DMS114 treated with DMSO at 0.1 percent for 48 hours (cell line): ENCODE measurements at regions not wholly inside any gene's neighbourhood (a gene's known extent, or its start where the extent isn't known, plus 50 kb on each side); places are given as distances from the start of the nearest gene placed in this dataset.

ENCODE experiments used
- DNase-seq: peaks from one replicate; lab custom pipeline; 2025; ENCODE audit not compliant: unreplicated experiment; lab: John Stamatoyannopoulos, UW

DNA sequence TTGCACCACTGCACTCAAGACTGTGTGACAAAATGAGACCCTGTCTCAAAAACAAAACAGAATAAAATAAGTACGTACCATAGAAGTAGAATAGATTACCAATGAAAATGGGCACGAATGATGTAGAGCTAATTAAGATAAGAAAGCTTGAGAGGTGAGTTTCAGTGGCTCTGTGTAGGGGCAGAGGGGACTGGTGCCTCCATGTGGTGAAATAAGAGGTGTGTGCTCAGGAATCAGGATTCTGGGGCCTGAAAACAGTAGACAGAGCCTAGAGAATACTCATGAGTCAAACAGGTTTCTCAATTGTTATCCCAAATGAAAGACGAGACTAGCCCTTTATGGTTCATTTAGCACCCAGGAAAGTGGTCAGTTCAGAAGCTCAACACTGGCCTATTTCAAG lies 1145.1 kb downstream of the FLRT2 start:
- no peak for DNase-seq

GRCh38 chr14:86673523-86673969 lies 1143.6 kb downstream of the FLRT2 start:
- no peak for DNase-seq

GRCh38 chr14:86672080-86672479 lies 1142.1 kb downstream of the FLRT2 start:
- no peak for DNase-seq

DNA sequence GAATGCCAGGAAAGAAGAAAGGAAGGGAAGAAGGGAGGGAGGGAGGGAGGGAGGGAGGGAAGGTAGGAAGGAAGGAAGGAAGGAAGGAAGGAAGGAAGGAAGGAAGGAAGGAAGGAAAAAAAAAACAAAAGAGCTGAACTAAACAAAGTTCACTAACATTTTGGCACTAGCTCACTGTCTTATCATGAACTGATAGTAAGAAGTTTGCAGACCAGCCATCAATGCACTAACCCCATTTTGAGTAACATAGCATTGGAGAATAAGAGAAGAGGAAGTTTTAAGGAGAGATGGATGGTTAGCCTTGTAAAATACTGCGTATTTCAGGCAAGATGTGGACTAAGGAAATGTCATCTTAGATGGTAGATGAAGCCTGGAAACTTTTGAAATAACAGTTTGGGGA lies 1136.0 kb downstream of the FLRT2 start:
- DNase-seq = no peak

DNA sequence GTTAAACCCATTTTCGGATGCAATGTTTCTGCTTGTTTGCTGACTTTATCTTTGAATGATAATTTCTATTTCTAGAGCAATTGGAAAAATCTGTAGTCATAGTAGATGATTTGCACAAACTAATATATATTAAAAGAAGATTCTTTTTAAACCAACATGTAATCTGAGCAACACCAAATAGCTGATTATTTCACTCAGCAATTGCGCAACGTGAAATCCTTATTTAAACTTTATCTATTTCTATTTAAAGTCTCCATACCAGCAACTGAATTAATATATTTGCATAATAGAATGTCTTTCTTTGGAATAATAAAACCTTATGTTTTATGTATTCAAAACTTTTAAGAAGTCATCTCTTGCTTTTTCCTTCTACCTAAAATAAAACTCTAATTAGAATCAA lies 1132.4 kb downstream of the FLRT2 start:
- DNase-seq = no peak

- no peak for DNase-seq
These were observed 1124.7 kb downstream of the FLRT2 start for GRCh38 chr14:86654558-86655184.

DNA sequence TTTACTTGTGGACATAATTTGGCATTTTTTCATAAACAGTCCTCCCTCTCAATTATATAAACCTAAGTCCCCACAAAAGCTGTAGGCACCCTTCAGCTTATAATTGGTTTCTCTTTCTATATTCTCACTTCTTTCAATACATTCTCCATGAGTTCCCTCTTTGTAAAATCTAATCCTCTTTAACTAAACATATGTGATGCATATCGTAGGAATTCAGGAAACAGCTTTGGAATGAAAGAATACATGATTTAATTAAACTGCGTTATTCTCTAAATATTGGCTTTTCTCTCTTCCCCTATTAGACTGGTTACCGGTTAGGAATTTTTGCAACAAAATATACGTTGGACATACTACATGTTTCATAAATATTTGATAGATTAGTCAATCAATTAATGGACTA lies 1122.6 kb downstream of the FLRT2 start:
- DNase-seq = no peak

GRCh38 chr14:86646696-86647690 lies 1117.0 kb downstream of the FLRT2 start:
- DNase-seq = no peak

DNA sequence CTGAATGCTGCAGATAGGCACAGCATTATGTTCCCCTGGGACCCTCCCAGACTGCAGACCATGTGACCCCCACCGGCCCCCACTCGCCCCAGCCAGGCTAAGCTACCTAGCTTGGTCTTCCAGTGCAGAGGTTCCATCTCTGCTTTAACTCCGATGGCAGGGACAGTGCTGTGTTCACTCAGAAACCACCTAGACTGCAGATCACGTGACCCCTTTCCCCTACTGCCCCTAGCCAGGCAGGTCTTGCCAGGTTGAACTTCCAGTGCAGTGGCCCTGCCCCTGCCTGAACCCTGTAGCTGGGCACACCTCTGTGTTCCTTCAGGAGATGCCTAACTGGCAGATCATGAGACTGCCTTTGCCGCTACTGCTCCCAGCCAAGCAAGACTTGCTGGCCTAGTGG lies 1116.2 kb downstream of the FLRT2 start:
- DNase-seq = no peak

DNA sequence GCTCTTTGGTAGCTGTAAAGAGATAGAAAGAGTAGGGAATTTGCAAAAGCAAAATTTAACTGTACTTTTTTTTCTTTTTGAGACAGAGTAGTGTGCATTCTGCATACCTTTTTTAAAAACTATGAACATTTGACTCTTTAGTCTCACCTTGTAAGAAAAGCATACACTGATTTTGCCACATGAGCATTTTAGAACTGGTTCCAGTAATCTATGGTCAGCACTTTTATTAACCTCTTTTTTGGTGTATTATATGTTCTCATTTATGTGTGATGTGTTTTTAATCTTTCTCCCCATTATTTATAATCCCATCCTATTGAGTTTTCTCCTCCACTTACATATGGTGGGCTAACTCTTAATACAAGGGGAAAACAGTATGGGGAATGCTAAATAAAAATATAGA lies 1111.4 kb downstream of the FLRT2 start:
- no peak for DNase-seq

DNA sequence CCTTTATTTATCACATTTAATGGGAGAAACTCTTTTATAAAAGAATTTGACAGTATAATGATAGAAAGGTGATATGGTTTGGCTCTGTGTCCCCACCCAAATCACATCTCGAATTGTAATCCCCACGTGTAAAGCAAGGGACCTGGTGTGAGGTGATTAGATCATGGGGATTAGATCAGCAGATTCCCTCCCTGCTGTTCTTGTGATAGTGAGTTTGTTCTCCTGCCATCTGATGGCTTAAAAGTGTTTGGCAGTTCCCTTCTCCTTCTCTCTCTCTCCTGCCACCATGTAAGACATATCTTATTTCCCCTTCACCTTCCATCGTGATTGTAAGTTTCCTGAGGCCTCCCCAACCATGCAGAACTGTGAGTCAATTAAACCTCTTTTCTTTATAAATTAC lies 1110.3 kb downstream of the FLRT2 start:
- no peak for DNase-seq

GRCh38 chr14:86639666-86640065 lies 1109.7 kb downstream of the FLRT2 start:
- DNase-seq = no peak

DNA sequence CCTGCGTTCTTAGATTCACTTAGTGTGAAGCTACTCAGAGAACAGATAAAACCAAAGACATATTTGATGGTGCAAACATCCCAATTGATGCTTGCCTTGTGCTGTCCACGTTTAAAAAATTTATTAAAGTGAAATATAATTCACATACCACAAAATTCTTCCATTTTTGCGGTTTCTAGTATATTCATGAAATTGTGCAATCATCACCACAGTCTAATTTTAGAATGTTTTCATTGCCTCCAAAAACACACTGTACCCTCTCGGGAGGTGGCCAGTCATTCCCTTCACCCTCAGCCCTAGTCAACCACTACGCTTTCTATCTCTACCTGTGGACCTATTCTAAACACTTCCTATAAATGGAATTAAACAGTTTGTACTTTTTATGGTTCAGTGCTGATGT lies 1109.2 kb downstream of the FLRT2 start:
- no peak for DNase-seq

- DNase-seq = no peak
These were observed 1097.1 kb downstream of the FLRT2 start for GRCh38 chr14:86627080-86627479.

DNA sequence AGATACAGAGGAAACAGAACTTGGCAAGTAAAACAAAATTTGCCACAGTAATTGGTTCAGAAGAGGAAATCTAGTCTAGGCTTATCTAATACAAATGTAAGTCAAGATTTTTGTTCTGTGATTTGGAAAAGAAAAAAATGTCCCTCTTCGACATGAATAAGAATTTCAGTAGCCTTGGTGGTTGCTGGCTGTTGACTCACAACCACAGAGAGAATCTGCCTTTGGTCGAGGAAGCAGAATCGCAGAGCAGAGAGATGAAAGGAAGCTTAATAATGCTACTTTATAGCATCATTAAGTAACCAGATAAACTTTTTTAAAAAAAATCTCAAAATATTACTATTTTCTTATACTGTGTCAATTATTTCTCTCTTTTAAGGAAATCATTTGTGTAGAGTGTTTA lies 1096.6 kb downstream of the FLRT2 start:
- no peak for DNase-seq

- no peak for DNase-seq
These were observed 1095.7 kb downstream of the FLRT2 start for GRCh38 chr14:86625637-86626036.

DNA sequence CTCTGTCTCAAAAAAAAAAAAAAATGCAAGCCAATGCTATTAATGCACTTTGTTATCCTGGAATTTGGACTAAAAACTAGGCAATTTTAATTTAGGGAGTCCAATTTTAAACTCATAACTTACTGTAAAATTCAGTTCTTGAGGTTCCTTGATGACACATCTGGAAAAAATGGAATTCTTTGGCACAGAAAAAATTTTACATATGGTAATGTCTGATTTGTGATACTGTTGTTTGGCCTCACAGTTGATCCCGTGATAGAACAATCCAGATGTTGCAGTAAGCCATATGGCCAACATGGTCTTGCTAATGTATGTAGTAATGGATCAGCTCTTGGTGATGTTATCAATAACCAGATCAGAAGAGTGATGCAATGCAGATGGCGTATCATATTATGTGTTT lies 1089.8 kb downstream of the FLRT2 start:
- DNase-seq = no peak

DNA sequence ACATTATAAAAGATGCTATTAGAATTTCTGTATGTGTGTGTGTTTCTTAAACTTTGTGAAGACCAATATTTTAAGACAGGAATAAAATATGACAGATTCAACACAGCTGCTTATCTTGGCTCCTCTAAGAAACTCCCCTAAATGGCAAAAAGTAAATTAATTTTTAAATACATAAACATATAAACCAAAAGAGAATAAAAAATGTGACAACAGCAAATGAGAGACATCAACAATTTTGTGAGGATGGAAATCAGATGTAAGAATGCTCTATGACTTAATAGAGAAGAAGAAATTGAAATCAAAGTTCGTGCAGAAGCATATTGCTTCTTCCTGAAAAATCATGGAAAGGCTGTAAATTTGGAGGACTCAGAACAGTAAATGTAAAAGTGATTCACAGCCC lies 1083.8 kb downstream of the FLRT2 start:
- DNase-seq = no peak

GRCh38 chr14:86613126-86613525 lies 1083.2 kb downstream of the FLRT2 start:
- no peak for DNase-seq

DNA sequence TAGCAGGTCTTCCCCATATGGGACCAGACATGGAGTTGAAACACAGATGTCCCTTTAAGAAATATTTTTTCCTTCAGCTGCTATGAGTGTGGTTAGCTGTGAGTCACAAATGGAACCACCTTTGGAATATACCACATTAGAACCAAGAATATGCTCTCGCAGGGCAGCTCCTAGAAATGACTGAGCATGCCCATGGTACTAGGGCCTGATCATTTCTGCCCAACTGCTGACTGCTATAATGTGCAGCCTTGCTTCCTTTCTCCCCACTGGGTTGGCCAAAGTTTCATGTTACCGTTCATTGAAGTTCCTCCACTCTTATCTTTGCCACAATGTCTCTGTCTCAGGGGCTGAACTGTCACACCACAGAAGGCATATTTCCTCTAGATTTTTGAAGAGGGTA lies 1074.6 kb downstream of the FLRT2 start:
- DNase-seq = no peak

DNA sequence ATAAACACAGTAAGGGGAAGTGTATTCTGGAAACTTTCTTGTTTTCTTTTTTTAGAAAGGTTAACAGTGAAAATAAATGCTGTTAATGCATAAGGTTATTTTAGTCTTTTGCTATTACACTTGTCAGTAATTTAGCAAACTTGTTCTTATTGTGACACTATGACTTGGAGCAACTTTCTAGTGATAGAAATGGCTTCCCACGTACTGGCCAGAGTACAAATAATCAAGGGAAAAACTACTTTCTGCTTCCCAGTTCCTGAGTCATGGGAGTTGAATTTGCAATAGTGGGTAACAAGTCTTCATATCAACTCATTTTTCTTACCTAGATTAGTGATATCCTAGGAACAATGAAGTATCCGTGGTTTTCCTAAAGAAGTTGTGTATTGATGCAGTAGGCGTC lies 1072.3 kb downstream of the FLRT2 start:
- DNase-seq = no peak

DNA sequence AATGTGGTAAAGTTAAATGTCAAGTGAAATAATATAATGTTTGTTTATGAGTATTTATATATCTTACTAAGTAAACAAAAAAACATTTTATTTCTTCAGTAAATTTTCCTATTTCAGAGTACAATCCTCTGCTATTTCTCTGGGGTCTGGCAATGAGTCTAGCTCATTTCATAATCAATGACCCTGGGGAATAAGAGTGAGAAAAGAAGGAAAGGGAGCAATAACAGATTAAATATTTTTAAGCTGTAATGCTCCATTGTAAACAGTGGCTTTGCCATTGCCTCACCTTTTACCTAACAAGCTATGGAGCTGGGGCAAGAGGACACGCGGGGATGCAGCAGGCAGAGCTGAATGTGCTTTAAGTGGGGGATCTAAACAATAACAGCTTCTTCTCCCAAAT lies 1071.9 kb downstream of the FLRT2 start:
- DNase-seq = no peak
